Memory B cell (primary cell): ENCODE measurements at regions not wholly inside any gene's neighbourhood (a gene's known extent, or its start where the extent isn't known, plus 50 kb on each side); places are given as distances from the start of the nearest gene placed in this dataset.
"Not testable (repeated sequence)": the region's sequence is repeated elsewhere in the genome, so short reads cannot be mapped to it uniquely, and the experiment has no call there.

Source experiments
- ATAC-seq: fragments of 150-1000 bp; cut with Tn5 transposase; 2 replicates; pipeline ENCODE4 v1.10.0; 2021; ENCODE audit warnings: low read depth, mild to moderate bottlenecking, moderate library complexity
- DNase-seq, 2 donors: peaks; one replicate each; pipeline ENCODE4 v3.0.0; 2022; ENCODE audit warnings: low spot score in 2 of 2
- H3K27ac Mint-ChIP-seq: one replicate; pipeline ENCODE4 v1.8.0; 2022; ENCODE audit warnings: mild to moderate bottlenecking, moderate library complexity, mixed read lengths
- H3K27me3 Mint-ChIP-seq: one replicate; pipeline ENCODE4 v1.8.0; 2022; ENCODE audit warnings: mixed read lengths
- H3K36me3 Mint-ChIP-seq: one replicate; pipeline ENCODE4 v1.8.0; 2022; ENCODE audit warnings: mild to moderate bottlenecking, mixed read lengths
- H3K4me1 Mint-ChIP-seq: one replicate; pipeline ENCODE4 v1.8.0; 2022; ENCODE audit warnings: mixed read lengths
- H3K4me3 Mint-ChIP-seq: one replicate; pipeline ENCODE4 v1.8.0; 2022; ENCODE audit warnings: mild to moderate bottlenecking, moderate library complexity, mixed read lengths
- H3K9me3 Mint-ChIP-seq: one replicate; pipeline ENCODE4 v1.8.0; 2022; ENCODE audit warnings: mixed read lengths

DNA sequence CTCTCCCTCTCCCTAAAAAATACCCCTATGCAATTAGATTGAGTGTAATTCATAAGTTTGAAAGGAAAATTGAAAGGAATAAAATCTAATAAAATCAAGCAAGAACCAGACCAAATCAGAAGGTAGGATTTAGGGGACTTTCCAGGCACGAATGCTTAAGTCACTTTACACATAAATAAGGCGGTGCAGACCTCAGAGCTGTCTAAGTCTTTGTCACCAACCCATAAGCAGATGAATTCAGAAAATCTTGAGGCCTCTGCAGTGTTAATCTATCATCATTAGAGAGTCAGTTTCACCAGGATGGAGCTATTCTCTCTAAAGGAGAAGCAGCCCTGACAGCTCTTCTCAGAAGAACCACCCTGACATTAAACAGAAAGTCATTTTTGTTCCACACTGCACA is 819.1 kb upstream of the AMELY start:
- no peak overlapping the region for H3K4me3 Mint-ChIP-seq
- H3K4me1 Mint-ChIP-seq: peaks cover 25% of the 10 kb centered on the region
- ATAC-seq: peak; percentile 74
- H3K9me3 Mint-ChIP-seq: no peaks in the 10 kb centered on the region
- DNase-seq: no peak
- no peaks in the 10 kb centered on the region for H3K36me3 Mint-ChIP-seq
- H3K27ac Mint-ChIP-seq: peak overlapping the region; percentile 65
- no peaks in the 10 kb centered on the region for H3K27me3 Mint-ChIP-seq

DNA sequence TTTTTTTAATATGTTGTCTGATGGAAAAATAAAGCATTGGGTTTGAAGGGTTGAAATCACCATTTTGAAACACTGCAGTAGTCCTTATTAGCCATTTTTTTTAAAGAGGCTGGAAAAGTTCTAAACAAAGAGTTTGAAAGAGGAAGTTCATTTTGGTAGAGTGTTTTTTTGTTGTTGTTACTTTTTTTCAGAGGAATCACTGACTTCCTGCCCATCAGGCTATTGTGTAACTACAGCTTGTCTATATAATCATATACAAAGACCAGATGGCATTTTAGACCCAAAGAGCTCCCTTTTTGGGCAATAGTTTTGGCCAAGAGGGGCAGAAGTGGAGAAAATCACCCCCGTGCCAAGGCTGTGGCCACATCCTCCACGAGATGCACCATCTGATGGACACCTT is 818.5 kb upstream of the AMELY start:
- ATAC-seq (peak; percentile 67), DNase-seq (no peak)
- Mint-ChIP-seq H3K36me3 (no peaks in the 10 kb centered on the region), H3K9me3 (no peaks in the 10 kb centered on the region), H3K4me1 (peaks cover 28% of the 10 kb centered on the region), H3K4me3 (peak overlapping the region; percentile 33), H3K27ac (peak overlapping the region; percentile 65), H3K27me3 (no peaks in the 10 kb centered on the region)

DNA sequence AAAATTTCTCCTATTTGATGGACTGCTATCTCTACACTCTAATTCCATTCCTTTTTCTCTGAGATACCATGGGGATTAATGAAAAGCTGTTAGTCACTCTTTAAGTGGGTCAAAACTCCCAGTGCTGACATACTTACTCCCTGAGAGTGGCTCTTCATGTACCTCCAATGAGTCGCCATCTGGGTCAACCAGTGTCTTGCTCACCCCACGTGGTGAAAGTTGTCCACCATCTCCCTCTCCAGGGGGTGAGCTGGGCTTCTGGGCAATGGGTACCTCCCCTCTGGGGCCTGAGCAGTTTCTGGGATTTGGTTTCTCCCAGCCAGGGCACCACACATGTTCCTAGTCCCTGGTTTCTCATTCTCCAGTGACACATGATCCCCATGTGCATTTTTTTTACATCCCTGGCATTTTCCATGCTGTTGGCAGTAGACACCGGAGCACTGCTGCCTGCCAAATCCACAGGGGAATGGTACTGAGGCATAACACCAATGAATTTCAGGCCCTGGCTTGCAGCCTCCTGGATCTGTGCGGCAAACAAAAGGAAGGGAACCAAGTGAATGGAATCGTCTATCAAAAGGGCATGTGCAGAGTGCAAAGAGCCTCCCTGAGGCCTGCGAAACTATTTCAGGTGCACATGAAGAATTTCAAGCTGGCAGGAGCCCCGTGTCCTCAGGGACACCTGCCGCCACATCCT is 817.9 kb upstream of the AMELY start:
- H3K4me1 Mint-ChIP-seq: peaks cover 32% of the 10 kb centered on the region
- DNase-seq (no peak), ATAC-seq (no peak)
- no peaks in the 10 kb centered on the region for H3K27me3 Mint-ChIP-seq
- peak overlapping the region; percentile 65 for H3K27ac Mint-ChIP-seq
- H3K36me3 Mint-ChIP-seq: no peaks in the 10 kb centered on the region
- no peaks in the 10 kb centered on the region for H3K9me3 Mint-ChIP-seq
- H3K4me3 Mint-ChIP-seq: no peak overlapping the region

DNA sequence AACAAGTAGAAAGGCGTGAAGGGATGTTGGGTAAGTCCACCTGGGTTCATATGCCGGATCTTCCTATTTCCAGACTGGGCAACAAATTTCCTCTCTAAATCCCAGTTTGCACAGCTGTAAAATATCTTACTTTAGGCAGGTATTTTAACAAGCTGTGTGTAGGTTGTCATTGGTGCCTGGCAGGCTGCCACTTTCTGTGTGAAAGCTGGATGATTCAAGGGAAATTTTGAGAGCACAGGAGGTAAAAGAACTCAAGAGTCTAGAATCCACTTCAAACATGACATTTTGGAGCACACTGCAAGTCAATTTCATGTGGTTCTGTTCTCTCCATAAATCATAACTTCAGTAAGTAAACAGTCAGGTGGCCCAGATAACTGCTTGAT is 817.4 kb upstream of the AMELY start:
- Mint-ChIP-seq H3K4me1 (peaks cover 37% of the 10 kb centered on the region), H3K36me3 (no peaks in the 10 kb centered on the region), H3K27ac (no peak overlapping the region), H3K27me3 (no peaks in the 10 kb centered on the region), H3K9me3 (no peaks in the 10 kb centered on the region), H3K4me3 (no peak overlapping the region)
- no peak for DNase-seq
- no peak for ATAC-seq

DNA sequence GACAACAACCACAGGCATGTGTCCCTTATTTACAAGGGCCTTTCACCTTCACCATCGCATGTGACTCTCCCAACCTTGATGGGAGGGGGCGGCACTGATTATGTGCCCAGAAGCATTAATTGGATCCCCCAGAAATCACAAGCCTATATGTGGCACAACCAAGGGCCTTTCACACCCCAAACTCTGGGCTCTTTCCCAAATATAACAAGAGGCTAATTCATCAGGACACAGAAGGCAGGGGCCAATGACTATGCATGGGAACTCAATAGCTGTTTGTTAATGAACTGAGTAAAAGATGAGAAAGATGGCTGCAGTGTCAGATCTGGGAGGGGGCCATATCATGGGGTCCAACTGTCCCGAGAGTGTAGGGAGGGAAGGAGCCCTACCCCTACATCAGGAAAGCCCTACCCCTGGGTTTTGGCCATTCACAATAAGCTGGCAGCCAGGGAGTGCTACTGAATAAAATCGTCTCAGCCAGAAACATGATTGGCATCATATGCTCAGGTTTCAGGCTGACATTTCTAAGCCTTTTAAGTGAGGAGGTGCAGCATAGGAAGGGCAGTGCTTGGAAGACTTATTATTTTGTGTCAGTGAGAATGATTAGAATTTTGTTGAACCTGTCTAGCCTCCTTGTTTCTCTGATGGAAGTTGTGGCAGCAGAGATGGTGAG is 814.4 kb upstream of the AMELY start:
- no peak for ATAC-seq

DNA sequence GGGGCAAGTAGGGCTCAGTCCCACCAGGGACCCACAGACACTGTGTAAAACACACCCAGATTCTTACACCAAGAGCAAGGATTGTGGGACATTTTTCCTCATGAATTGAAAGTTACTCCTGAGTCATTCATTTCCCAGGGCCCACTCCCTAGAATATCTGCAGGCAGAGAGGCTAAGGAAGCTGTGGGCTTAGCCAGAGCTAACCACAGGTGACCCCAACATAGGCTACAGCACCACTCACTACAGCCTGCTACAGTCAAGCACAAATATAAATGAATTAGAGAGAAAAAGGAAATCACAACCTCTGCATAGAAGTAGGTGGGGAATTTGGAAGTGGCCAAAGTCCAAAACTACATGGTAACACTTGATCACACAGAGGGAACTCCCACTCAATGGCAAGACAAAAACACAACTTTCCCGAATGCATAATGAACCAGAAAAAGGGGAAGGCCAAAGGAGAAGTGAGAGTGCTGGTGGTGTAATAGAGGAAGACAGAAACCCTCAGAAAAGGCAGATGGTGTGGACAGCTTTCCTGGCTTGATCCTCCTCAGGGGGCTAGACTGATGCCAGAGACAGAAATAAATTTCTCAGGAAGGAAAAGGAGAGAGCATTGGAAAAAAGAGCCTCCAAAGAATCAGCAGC is 812.6 kb upstream of the AMELY start:
- Mint-ChIP-seq H3K9me3 (no peaks in the 10 kb centered on the region), H3K4me3 (no peak overlapping the region)
- peak; percentile 93 for ATAC-seq

More for the DNA sequence above, 814.4 kb upstream of the AMELY start:
- Mint-ChIP-seq H3K27me3 (no peaks in the 10 kb centered on the region), H3K36me3 (no peaks in the 10 kb centered on the region), H3K9me3 (no peaks in the 10 kb centered on the region), H3K4me3 (no peak overlapping the region), H3K27ac (peak overlapping the region; percentile 24), H3K4me1 (peaks cover 43% of the 10 kb centered on the region)
- no peak for DNase-seq

DNA sequence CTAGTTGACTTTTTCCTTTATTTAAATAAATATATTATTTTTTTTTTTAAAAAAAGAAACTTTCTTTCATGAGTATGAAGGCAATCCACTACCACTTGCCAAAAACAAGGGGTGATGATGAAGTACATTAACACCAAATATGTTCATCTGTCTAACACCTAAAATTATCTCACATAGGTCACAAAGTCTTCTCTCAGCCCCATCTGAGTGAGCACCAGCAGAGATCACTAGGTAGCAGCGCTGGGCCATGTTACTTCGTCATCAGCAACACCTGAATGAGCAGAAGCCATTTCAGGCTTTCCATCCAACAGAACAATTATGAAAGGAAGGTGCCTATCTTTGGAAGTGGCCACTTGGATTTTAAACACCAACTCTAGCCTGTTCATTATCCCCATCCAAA is 811.6 kb upstream of the AMELY start:
- DNase-seq (no peak), ATAC-seq (peak; percentile 10)
- Mint-ChIP-seq H3K4me1 (peaks cover 33% of the 10 kb centered on the region), H3K9me3 (no peaks in the 10 kb centered on the region), H3K27me3 (peaks cover 1% of the 10 kb centered on the region), H3K4me3 (peak overlapping the region; percentile 17), H3K27ac (peak overlapping the region; percentile 29), H3K36me3 (no peaks in the 10 kb centered on the region)

More for the DNA sequence above, 812.6 kb upstream of the AMELY start:
- Mint-ChIP-seq H3K27ac (peak overlapping the region; percentile 29), H3K4me1 (peaks cover 33% of the 10 kb centered on the region), H3K27me3 (no peaks in the 10 kb centered on the region), H3K36me3 (no peaks in the 10 kb centered on the region)
- peak in 1 of 2 donors; percentile 53 for DNase-seq

DNA sequence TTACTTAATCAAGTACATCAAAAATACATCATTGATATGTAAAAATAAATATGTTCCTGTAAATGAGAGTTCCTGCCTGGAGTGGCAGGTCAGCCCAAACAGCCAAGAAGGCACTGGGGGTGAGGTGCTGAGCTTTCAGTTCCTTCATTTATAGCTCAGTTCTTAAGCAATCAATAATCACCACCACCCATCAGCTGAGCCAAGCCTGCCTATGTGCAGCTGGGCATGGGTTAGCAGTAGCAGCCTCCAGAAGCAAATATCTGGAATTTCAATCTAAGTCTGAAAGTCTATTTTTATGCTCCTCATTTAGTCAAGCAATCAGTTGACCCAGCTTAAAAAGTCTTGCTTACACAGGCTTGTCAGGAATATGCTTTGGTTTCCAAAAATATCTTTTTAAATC is 811.0 kb upstream of the AMELY start:
- Mint-ChIP-seq H3K4me1 (peaks cover 33% of the 10 kb centered on the region), H3K36me3 (no peaks in the 10 kb centered on the region), H3K4me3 (no peak overlapping the region), H3K9me3 (no peaks in the 10 kb centered on the region), H3K27me3 (peaks cover 1% of the 10 kb centered on the region), H3K27ac (no peak overlapping the region)
- DNase-seq (no peak), ATAC-seq (peak; percentile 18)

DNA sequence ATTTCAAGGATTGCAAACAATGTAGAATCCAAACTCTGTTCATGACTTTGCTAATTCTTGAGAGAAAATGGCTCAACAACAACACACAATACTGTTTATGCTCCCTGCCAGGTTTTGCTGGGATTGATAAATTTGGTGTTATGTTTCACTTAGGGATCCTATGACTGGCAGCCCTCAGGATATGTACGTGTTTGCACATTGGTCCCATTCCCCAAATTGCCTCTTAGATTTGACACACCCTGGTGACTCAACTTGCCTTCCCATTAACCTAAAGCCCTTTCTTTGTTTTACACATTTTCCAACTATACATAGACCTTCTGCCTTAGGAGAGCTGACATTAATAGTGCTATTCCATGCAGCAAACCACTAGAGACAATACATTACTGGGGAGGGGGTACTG is 809.4 kb upstream of the AMELY start:
- ATAC-seq (no peak), DNase-seq (no peak)
- no peaks in the 10 kb centered on the region for H3K9me3 Mint-ChIP-seq
- H3K27me3 Mint-ChIP-seq: peaks cover 1% of the 10 kb centered on the region
- peaks cover 21% of the 10 kb centered on the region for H3K4me1 Mint-ChIP-seq
- H3K36me3 Mint-ChIP-seq: no peaks in the 10 kb centered on the region
- H3K4me3 Mint-ChIP-seq: no peak overlapping the region
- no peak overlapping the region for H3K27ac Mint-ChIP-seq

DNA sequence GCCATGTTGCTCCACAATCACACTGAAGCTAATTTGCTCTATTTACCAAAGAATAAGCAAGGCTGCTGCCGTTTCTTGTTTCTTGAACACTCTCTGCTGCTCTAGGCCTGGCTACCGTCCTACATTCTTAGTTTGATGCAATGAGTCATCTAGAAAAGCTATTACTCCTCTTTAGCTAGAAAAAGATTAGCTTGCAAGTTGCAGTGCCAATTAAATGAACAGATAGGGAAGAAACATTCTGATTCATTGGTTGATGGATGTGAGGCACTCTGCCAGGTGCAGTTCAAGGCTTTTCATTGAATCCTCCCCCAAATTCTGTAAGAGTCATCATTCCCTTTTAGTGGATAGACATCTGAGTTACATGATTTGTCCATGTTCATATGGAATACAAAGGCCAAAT is 807.7 kb upstream of the AMELY start:
- Mint-ChIP-seq H3K36me3 (no peaks in the 10 kb centered on the region), H3K27ac (no peak overlapping the region), H3K4me1 (peaks cover 9% of the 10 kb centered on the region), H3K9me3 (no peaks in the 10 kb centered on the region), H3K27me3 (peaks cover 1% of the 10 kb centered on the region), H3K4me3 (no peak overlapping the region)
- ATAC-seq (no peak), DNase-seq (no peak)

DNA sequence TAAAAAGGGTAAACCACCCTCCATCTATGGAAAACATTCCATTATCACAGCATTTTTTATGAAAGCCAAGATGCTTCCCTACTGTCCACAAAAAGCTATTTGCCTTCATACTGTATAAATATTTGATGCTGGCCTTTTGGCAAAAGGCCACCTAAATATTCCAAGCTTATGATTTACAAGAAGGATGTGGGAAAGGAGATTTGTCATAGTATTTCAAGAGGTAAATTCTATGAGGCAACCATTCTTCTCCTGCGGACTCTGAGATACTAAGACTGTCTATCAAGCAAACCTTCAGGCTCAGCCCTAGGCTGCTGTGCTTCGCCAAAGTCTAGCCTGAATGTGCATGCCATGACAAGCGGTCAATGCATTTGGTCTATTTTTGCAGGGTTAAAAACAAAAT is 807.1 kb upstream of the AMELY start:
- H3K4me3 Mint-ChIP-seq: no peak overlapping the region
- ATAC-seq (no peak), DNase-seq (no peak)
- peaks cover 6% of the 10 kb centered on the region for H3K4me1 Mint-ChIP-seq
- no peaks in the 10 kb centered on the region for H3K9me3 Mint-ChIP-seq
- H3K36me3 Mint-ChIP-seq: no peaks in the 10 kb centered on the region
- no peak overlapping the region for H3K27ac Mint-ChIP-seq
- peaks cover 1% of the 10 kb centered on the region for H3K27me3 Mint-ChIP-seq

DNA sequence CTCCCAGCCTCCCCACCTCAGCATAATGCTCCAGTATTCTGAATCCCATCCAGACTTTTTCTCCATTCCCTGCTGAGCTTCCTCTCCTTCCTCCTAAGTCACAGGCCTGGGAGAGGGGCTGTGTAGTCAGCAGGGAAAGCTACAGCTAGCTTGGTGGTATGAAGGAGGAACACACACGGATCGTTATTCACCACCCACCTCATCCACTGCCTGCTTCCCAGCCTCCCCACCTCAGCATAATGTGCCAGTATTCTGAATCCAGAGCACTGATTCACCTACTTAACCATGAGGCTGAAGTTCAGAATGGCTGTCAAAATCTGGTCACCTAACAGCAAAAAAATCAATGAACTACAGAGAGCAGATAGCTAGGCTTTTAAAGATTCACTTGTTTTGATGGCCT is 806.6 kb upstream of the AMELY start:
- ATAC-seq: no peak
- no peak overlapping the region for H3K4me3 Mint-ChIP-seq
- no peaks in the 10 kb centered on the region for H3K36me3 Mint-ChIP-seq
- peaks cover under 1% of the 10 kb centered on the region for H3K4me1 Mint-ChIP-seq
- H3K27ac Mint-ChIP-seq: no peak overlapping the region
- no peaks in the 10 kb centered on the region for H3K9me3 Mint-ChIP-seq
- no peak for DNase-seq
- peaks cover 1% of the 10 kb centered on the region for H3K27me3 Mint-ChIP-seq

DNA sequence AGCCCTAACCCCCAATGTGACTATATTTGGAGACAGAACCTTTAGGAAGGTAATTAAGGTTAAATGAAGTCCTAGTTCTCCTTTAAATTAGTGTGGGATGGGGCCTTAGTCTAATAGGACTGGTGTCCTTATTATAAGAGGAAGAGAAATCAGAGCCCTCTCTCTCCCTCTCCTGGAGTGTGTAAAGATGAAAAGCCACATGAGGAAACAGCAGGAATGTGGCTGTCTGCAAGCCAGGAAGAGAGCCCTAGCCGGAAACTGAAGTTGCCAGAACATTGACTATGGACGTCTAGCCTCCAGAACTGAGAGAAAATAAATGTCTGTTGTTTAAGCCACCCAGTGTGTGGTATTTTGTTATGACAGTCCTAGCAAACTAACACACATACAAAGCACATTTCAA is 802.9 kb upstream of the AMELY start:
- H3K36me3 Mint-ChIP-seq: no peaks in the 10 kb centered on the region
- ATAC-seq (no peak), DNase-seq (no peak)
- H3K4me1 Mint-ChIP-seq: no peaks in the 10 kb centered on the region
- H3K9me3 Mint-ChIP-seq: no peaks in the 10 kb centered on the region
- no peak overlapping the region for H3K27ac Mint-ChIP-seq
- no peak overlapping the region for H3K4me3 Mint-ChIP-seq
- H3K27me3 Mint-ChIP-seq: peaks cover 1% of the 10 kb centered on the region

DNA sequence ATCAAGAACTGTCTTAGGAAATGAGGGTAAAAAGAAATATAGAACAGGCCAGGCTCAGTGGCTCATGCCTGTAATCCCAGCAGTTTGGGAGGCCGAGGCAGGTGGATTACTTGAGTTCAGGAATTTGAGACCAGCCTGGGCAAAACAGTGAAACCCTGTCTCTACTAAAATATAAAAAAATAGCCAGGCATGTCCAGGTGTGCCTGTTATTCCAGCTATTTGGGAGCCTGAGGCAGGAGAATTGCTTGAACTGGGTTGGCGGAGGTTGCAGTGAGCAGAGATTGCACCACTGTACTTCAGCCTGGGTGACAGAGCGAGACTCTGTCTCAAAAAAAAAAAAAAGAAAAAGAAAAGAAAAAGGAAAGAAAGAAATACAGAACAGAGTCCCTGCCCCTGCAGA is 802.2 kb upstream of the AMELY start:
- H3K36me3 Mint-ChIP-seq, H3K9me3 Mint-ChIP-seq, H3K4me3 Mint-ChIP-seq, H3K27ac Mint-ChIP-seq, H3K4me1 Mint-ChIP-seq, ATAC-seq, H3K27me3 Mint-ChIP-seq, DNase-seq: not testable (repeated sequence)
